ENCODE measurements at regions not wholly inside any gene's neighbourhood (a gene's known extent, or its start where the extent isn't known, plus 50 kb on each side); places are given as distances from the start of the nearest gene placed in this dataset.

DNA sequence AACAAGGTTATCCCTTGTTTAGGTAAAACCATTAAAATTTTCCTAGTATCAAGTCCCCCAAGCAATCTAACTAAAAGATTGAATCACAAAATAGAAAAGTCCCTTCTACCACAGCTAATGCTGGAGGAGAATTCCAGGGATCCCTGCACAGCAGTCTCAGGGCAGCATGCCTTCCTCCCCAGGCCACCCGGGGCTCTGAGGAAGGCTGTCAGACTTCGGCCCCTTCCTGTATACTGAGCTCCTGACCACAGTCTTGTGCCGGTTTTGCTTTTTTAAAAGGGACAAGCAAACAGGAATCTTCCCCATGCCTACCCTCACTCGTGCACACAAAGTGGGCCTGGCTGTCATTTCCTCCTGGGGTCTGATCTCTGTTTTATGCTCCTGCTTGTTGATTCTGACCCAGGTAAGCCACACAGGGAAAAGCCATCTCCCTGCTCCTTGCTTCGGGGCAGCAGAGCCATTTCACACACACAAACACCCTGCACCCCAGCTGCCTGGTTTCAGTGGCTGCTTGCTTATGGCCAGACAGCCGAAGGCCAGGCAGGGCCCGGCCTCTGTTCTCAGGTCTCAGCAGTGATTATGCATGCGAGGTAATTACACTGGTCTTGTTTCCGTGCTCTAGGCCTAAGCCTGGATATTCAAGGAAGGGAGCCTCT lies 211.9 kb downstream of the NXNL2 start:
- Histone ChIP-seq H3K4me1 (ENCODE audit: control insufficient read depth, insufficient read depth, low read length) (peaks cover 29% of the 10 kb centered on the region), H3K9me3 (ENCODE audit: control insufficient read depth, insufficient read depth, low read length) (no peaks in the 10 kb centered on the region), H3K4me3 (ENCODE audit: low read depth, low read length) (no peak overlapping the region), H3K36me3 (ENCODE audit: control insufficient read depth, insufficient read depth, low read length) (no peaks in the 10 kb centered on the region), H3K27ac (ENCODE audit: low read depth, low read length) (peak overlapping the region; percentile 80), H3K9ac (ENCODE audit: low read depth, low read length) (peak overlapping the region; percentile 18; the same call in 1 of the 2 replicates), H3K27me3 (ENCODE audit: control insufficient read depth, insufficient read depth, low read length) (no peaks in the 10 kb centered on the region)

DNA sequence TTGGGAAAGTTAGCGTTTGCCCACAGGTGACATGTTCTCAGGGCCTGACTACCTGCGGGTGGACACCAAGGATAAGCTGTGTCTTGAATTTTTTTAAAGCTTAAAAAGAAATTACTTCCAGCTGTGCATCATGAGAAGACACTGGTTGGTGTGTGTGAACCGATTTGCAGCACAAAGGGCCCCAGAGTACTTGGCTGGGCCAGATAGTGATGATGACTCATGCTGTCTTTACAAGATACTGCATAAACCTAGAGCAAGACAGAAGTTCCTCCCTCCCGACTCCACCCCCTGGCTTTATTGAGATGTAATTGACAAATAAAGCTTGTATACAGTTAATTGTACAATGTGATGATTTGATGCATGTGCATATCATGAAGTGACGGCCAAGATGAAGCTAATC lies 212.8 kb downstream of the NXNL2 start:
- no peaks in the 10 kb centered on the region for H3K27me3 ChIP-seq (ENCODE audit: control insufficient read depth, insufficient read depth, low read length)
- H3K4me3 ChIP-seq (ENCODE audit: low read depth, low read length), result no peak overlapping the region
- no peaks in the 10 kb centered on the region for H3K36me3 ChIP-seq (ENCODE audit: control insufficient read depth, insufficient read depth, low read length)
- no peak overlapping the region for H3K9ac ChIP-seq (ENCODE audit: low read depth, low read length)
- no peaks in the 10 kb centered on the region for H3K9me3 ChIP-seq (ENCODE audit: control insufficient read depth, insufficient read depth, low read length)
- peak overlapping the region; percentile 80 for H3K27ac ChIP-seq (ENCODE audit: low read depth, low read length)
- H3K4me1 ChIP-seq (ENCODE audit: control insufficient read depth, insufficient read depth, low read length), result peaks cover 27% of the 10 kb centered on the region

DNA sequence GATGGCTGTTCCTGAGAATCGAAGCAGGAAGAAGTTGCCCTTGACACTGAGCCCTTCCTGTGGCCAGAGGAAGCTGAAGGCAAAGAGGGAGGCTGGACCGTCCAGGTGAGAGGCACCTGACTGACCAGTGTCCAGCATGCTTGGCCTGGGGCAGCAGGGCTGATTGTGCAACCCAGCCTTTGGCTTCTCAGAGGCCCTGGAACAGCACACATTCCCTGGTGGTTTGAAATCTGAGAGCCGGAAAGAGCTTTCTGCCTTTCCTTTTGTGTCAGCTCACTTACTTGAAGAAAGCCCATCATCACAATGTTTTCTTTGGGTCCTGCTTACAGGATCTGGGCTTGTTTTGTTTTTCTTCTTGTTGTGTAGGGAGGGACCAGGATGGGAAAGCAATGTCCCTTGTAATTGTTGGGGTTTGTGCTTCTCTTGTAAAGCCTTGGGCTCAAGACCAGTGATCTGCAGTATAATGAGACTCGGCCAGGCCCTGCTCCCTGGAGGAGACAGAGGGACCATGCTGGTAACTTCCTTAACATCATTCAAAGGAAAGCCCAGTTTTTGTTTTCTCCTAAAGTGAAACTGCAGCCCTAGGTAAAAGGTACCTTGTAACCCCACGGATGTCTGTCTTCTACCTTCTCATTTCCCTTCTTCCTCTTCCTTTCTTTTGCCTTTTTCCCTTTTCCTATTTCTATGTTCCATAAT lies 213.7 kb downstream of the NXNL2 start:
- Histone ChIP-seq H3K4me1 (ENCODE audit: control insufficient read depth, insufficient read depth, low read length) (peaks cover 27% of the 10 kb centered on the region), H3K27ac (ENCODE audit: low read depth, low read length) (no peak overlapping the region), H3K27me3 (ENCODE audit: control insufficient read depth, insufficient read depth, low read length) (no peaks in the 10 kb centered on the region), H3K4me3 (ENCODE audit: low read depth, low read length) (no peak overlapping the region), H3K9me3 (ENCODE audit: control insufficient read depth, insufficient read depth, low read length) (no peaks in the 10 kb centered on the region), H3K9ac (ENCODE audit: low read depth, low read length) (no peak overlapping the region), H3K36me3 (ENCODE audit: control insufficient read depth, insufficient read depth, low read length) (no peaks in the 10 kb centered on the region)

DNA sequence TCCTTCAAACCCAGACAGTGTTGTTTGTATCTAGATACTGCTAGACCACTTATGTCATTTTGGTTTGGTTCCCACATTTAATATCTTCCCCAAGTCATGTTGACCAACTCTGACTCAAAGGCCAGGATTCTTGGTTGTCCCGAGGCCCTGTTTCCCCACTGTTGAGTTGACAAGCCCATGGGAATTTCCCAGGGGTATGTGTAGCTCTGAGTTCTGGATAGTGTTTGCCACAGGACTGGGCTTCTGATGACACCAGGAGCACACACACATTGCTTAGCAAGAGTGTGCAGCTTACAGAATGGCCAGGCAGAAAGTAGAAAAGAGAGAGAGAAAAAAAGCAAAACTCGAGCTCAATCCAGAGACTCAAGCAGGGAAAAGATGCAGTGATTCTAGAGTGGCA lies 214.4 kb downstream of the NXNL2 start:
- H3K9ac ChIP-seq (ENCODE audit: low read depth, low read length), result no peak overlapping the region
- H3K9me3 ChIP-seq (ENCODE audit: control insufficient read depth, insufficient read depth, low read length), result no peaks in the 10 kb centered on the region
- no peaks in the 10 kb centered on the region for H3K36me3 ChIP-seq (ENCODE audit: control insufficient read depth, insufficient read depth, low read length)
- H3K4me3 ChIP-seq (ENCODE audit: low read depth, low read length), result no peak overlapping the region
- peaks cover 27% of the 10 kb centered on the region for H3K4me1 ChIP-seq (ENCODE audit: control insufficient read depth, insufficient read depth, low read length)
- H3K27ac ChIP-seq (ENCODE audit: low read depth, low read length), result no peak overlapping the region
- H3K27me3 ChIP-seq (ENCODE audit: control insufficient read depth, insufficient read depth, low read length), result no peaks in the 10 kb centered on the region

DNA sequence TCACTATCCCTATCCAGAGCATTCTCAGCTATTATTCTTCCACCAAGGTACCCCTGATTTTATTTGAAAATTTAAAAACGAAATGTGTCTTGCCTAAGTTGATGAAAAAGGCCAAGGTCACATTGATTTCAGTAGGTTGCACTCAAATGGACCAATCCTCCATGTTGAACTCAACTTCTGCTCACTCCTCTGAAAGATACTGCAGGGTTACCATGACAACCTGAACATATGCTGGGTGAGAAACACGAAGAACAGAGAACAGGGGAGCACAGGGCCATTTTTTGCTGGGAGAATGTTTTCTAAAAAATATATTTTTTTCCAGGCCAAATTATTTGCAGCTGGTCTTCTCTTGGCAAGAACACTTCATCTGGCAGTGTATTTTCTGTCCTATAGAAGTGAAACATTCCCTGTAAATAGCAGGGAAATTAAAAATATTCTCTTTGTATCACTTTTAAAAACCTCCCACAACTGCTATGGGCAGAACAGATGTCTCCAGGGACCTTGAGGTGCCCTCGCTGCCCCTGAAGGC lies 215.9 kb downstream of the NXNL2 start:
- no peaks in the 10 kb centered on the region for H3K9me3 ChIP-seq (ENCODE audit: control insufficient read depth, insufficient read depth, low read length)
- H3K27ac ChIP-seq (ENCODE audit: low read depth, low read length), result no peak overlapping the region
- H3K9ac ChIP-seq (ENCODE audit: low read depth, low read length), result no peak overlapping the region
- peaks cover 27% of the 10 kb centered on the region for H3K4me1 ChIP-seq (ENCODE audit: control insufficient read depth, insufficient read depth, low read length)
- no peaks in the 10 kb centered on the region for H3K27me3 ChIP-seq (ENCODE audit: control insufficient read depth, insufficient read depth, low read length)
- H3K36me3 ChIP-seq (ENCODE audit: control insufficient read depth, insufficient read depth, low read length), result no peaks in the 10 kb centered on the region
- no peak overlapping the region for H3K4me3 ChIP-seq (ENCODE audit: low read depth, low read length)

DNA sequence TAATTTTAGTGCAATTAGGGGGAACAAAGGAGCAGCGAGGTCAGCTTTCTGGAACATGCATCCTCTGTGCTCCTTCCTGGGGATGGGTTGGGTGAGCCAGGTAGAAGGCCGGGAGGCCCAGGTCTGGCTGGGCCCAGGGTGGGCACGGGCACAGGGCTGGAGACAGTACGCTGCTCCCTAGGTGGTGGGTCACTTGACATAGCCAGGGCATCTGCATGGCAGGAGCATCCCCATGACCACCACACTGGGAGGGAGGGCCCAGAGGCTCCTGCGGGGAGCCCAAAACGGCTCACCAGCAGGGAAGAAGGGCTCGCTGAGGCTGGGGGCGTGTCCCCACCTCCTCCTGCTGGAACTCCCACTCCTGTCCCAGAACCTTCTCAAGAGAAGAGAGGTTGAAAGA lies 216.8 kb downstream of the NXNL2 start:
- H3K27ac ChIP-seq (ENCODE audit: low read depth, low read length), result no peak overlapping the region
- H3K27me3 ChIP-seq (ENCODE audit: control insufficient read depth, insufficient read depth, low read length), result no peaks in the 10 kb centered on the region
- H3K4me3 ChIP-seq (ENCODE audit: low read depth, low read length), result no peak overlapping the region
- H3K36me3 ChIP-seq (ENCODE audit: control insufficient read depth, insufficient read depth, low read length), result no peaks in the 10 kb centered on the region
- H3K4me1 ChIP-seq (ENCODE audit: control insufficient read depth, insufficient read depth, low read length), result peaks cover 22% of the 10 kb centered on the region
- no peak overlapping the region for H3K9ac ChIP-seq (ENCODE audit: low read depth, low read length)
- no peaks in the 10 kb centered on the region for H3K9me3 ChIP-seq (ENCODE audit: control insufficient read depth, insufficient read depth, low read length)

DNA sequence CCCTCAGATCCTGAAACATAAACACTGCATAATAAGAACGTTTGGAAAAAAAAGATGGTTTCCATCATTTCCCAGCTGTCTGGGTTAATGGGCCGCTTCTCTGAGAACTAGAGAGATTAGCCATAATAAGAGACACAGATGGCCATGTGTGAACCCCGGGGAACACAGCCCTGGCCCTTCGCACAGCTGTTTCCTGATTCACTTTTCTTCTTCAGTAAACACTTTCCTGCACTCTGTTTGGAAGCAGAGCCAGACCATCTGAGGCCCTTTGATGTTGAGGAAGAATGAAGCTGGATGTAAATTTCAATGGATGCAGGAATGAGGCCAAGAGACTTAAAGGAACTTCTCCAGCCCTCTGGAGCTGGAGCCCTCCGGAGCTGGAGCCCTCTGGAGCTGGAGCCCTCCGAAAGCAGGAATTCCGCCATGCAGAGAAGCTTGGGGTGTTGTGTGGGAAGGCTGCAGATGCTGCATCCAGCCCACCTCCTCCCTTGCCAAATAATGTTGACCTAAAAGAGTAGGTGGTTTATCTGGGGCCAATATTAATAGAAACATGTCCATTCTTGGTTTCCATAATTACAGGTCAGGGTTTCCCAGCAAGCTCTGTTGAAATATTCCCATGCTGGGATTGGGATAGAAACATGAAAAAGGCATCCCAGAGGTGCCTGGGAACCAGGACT lies 218.9 kb downstream of the NXNL2 start:
- H3K4me3 ChIP-seq (ENCODE audit: low read depth, low read length), result no peak overlapping the region
- H3K36me3 ChIP-seq (ENCODE audit: control insufficient read depth, insufficient read depth, low read length), result no peaks in the 10 kb centered on the region
- no peak overlapping the region for H3K27ac ChIP-seq (ENCODE audit: low read depth, low read length)
- H3K27me3 ChIP-seq (ENCODE audit: control insufficient read depth, insufficient read depth, low read length), result no peaks in the 10 kb centered on the region
- peaks cover 3% of the 10 kb centered on the region; the same call in 1 of the 2 replicates for H3K4me1 ChIP-seq (ENCODE audit: control insufficient read depth, insufficient read depth, low read length)
- no peak overlapping the region for H3K9ac ChIP-seq (ENCODE audit: low read depth, low read length)
- H3K9me3 ChIP-seq (ENCODE audit: control insufficient read depth, insufficient read depth, low read length), result no peaks in the 10 kb centered on the region

DNA sequence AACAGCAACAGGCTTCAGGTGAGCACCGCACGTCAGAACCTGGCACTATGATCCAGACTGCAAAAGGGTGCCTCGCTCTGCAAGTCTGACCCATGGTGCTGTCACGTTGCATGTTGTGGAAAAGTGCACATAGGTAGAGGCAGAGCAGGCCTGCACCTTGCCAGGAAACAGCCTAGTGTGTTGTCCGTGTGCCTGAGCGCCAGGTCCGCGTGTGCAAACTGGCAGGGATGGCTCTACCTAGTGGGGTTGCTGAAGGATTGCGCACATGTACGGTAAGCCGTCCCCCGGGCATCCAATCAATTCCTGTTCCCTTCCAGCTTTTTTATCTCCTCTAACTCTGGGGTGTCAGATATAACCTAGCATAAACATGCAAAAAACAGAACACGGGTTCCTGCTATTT lies 219.5 kb downstream of the NXNL2 start:
- Histone ChIP-seq H3K9me3 (ENCODE audit: control insufficient read depth, insufficient read depth, low read length) (no peaks in the 10 kb centered on the region), H3K27me3 (ENCODE audit: control insufficient read depth, insufficient read depth, low read length) (no peaks in the 10 kb centered on the region), H3K9ac (ENCODE audit: low read depth, low read length) (no peak overlapping the region), H3K27ac (ENCODE audit: low read depth, low read length) (no peak overlapping the region), H3K4me1 (ENCODE audit: control insufficient read depth, insufficient read depth, low read length) (no peaks in the 10 kb centered on the region), H3K4me3 (ENCODE audit: low read depth, low read length) (no peak overlapping the region), H3K36me3 (ENCODE audit: control insufficient read depth, insufficient read depth, low read length) (no peaks in the 10 kb centered on the region)

DNA sequence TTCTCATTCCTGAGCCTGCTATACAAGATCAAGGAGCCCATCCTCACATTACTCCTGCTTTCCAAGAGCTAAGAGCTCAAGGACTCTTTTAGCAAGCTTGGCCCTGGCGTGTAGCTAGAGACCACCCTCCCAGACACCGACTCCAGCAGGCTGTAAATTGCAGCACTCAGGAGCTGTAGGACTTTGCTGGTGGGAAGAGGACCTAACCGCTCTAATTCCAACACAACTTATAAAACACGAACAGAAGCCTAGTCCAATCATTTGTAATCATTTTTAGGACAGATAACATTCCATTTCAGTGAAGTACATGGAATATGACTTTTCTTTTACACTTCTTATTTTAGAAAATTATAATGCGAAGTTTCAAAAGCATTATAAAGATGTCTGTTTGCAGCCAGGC lies 219.9 kb downstream of the NXNL2 start:
- H3K4me3 ChIP-seq (ENCODE audit: low read depth, low read length), result no peak overlapping the region
- H3K9me3 ChIP-seq (ENCODE audit: control insufficient read depth, insufficient read depth, low read length), result no peaks in the 10 kb centered on the region
- no peaks in the 10 kb centered on the region for H3K4me1 ChIP-seq (ENCODE audit: control insufficient read depth, insufficient read depth, low read length)
- no peak overlapping the region for H3K27ac ChIP-seq (ENCODE audit: low read depth, low read length)
- no peak overlapping the region for H3K9ac ChIP-seq (ENCODE audit: low read depth, low read length)
- H3K36me3 ChIP-seq (ENCODE audit: control insufficient read depth, insufficient read depth, low read length), result no peaks in the 10 kb centered on the region
- no peaks in the 10 kb centered on the region for H3K27me3 ChIP-seq (ENCODE audit: control insufficient read depth, insufficient read depth, low read length)

DNA sequence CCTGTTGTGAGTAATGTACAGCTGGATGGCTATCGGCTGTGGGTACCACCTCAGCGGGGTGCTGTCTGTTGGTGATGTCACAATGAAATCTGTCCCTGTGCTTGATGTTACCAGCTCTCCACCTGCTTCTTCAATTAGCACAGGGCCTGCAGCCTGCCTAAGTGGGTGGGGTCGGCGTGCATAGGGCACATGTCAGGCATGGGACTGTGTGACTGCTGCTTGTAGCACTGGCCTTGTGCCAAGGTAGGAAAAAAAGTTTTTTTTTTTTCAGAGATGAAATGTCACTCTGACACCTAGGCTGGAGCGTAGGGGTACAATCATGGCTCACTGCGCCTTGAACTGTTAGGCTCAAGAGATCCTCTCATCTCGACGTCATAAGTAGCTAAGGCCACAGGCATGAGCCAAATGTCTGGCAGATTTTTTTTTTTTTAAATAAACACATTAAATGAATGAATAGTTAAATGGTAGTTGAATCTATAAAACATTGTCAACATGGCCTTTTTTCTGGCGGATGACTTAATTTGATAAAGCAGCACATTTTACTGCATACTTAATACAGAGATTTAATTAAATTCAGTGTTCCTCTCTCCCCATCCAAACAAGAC lies 222.5 kb downstream of the NXNL2 start:
- Histone ChIP-seq H3K9ac (ENCODE audit: low read depth, low read length) (no peak overlapping the region), H3K4me1 (ENCODE audit: control insufficient read depth, insufficient read depth, low read length) (no peaks in the 10 kb centered on the region)

DNA sequence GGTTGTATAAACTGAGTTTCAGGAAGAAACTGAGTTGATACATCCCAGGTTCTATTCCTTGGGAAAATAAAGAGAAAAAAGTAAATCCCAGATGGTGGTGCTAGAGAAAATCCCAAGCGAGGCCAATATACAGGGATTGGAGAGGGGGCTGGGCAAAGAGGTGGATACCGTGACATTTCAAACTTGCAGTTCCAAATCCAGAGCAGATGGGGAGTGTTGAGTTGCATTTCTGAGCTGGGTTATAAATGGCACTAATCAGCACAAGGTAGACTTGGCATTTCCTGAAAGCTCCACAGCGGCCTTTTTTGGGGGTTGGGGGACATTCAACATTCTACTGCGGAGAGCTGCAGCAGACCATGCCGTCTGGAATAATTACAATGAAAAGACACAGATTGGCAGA lies 224.4 kb downstream of the NXNL2 start:
- no peaks in the 10 kb centered on the region for H3K4me1 ChIP-seq (ENCODE audit: control insufficient read depth, insufficient read depth, low read length)
- no peak overlapping the region for H3K27ac ChIP-seq (ENCODE audit: low read depth, low read length)
- H3K9me3 ChIP-seq (ENCODE audit: control insufficient read depth, insufficient read depth, low read length), result no peaks in the 10 kb centered on the region
- H3K36me3 ChIP-seq (ENCODE audit: control insufficient read depth, insufficient read depth, low read length), result no peaks in the 10 kb centered on the region
- no peak overlapping the region for H3K9ac ChIP-seq (ENCODE audit: low read depth, low read length)
- H3K4me3 ChIP-seq (ENCODE audit: low read depth, low read length), result no peak overlapping the region
- H3K27me3 ChIP-seq (ENCODE audit: control insufficient read depth, insufficient read depth, low read length), result no peaks in the 10 kb centered on the region

More for the DNA sequence above, 222.5 kb downstream of the NXNL2 start:
- Histone ChIP-seq H3K4me3 (ENCODE audit: low read depth, low read length) (no peak overlapping the region), H3K27ac (ENCODE audit: low read depth, low read length) (no peak overlapping the region), H3K9me3 (ENCODE audit: control insufficient read depth, insufficient read depth, low read length) (no peaks in the 10 kb centered on the region), H3K27me3 (ENCODE audit: control insufficient read depth, insufficient read depth, low read length) (no peaks in the 10 kb centered on the region), H3K36me3 (ENCODE audit: control insufficient read depth, insufficient read depth, low read length) (no peaks in the 10 kb centered on the region)
